ENCODE measurements at regions not wholly inside any gene's neighbourhood (a gene's known extent, or its start where the extent isn't known, plus 50 kb on each side); places are given as distances from the start of the nearest gene placed in this dataset.

DNA sequence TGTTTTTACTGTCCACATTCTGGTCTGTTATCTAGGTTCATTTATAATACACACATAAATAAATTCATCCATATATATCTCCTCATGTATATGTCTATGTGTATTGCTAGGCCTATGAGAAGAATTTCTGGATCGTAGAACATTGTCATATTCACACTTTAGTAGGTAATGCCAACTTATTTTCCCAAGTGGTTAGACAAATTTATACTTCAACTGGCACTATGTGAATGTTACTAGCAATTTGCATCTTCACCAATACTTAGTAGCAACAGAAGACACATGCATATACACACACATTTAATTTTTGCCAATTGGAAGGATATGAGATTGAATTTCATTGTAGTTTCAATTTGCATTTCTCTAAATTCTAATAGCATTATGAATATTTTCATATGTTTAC, 365.1 kb downstream of the FSCB start:
- CTCF ChIA-PET = no interaction called here

DNA sequence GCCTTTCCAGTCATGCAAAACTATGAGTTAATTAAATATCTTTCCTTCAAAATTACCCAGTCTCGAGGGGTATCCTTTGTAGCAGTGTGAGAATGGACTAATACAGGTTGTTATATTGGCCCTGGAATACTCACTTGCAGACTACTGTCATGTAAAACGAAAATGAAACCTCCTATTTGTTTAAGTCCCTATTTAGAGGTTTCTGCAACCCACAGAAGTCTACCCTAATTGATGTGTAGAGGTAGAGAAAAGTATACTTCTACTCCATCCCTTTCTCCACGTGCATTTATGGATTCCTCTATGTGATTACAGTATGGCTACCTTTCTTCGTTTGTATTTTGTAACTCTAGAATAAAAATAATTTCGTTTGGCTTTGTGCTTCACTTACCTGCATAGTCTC, 371.1 kb downstream of the FSCB start:
- 100% methylated on average over 2 of the region's 5 CpGs for WGBS (ENCODE audit: insufficient coverage)
- Histone ChIP-seq H3K9me3 (ENCODE audit: control extremely low read depth in 1 of 5, control insufficient read depth in 4 of 5, insufficient read depth in 2 of 5, low read depth in 1 of 5, low read length in 4 of 5) (no peaks in the 10 kb centered on the region), H3K36me3 (ENCODE audit: control insufficient read depth in 4 of 4, insufficient read depth in 4 of 4, low read length in 3 of 4) (no peaks in the 10 kb centered on the region), H3K4me3 (ENCODE audit: control insufficient read depth in 1 of 7, extremely low read depth in 1 of 7, insufficient read depth in 4 of 7, low read depth in 2 of 7, low read length in 6 of 7) (no peak overlapping the region), H3K27ac (ENCODE audit: insufficient read depth in 1 of 2, low read depth in 1 of 2, low read length in 2 of 2, poor library complexity in 1 of 2, severe bottlenecking in 2 of 2) (no peak overlapping the region), H3K4me1 (ENCODE audit: control extremely low read depth in 1 of 4, control insufficient read depth in 4 of 4, insufficient read depth in 4 of 4, low read length in 3 of 4) (no peaks in the 10 kb centered on the region), H3K27me3 (replicated peaks in 2 of 5; ENCODE audit: control insufficient read depth in 4 of 5, insufficient read depth in 5 of 5, low read length in 4 of 5) (no peaks in the 10 kb centered on the region)
- ChIA-PET POLR2A (no interaction called here), CTCF (no interaction called here)
- DNase-seq = no peak

More for the DNA sequence above, 365.1 kb downstream of the FSCB start:
- no peaks in the 10 kb centered on the region for H3K36me3 ChIP-seq (ENCODE audit: control insufficient read depth in 4 of 4, insufficient read depth in 4 of 4, low read length in 3 of 4)
- H3K9me3 ChIP-seq (ENCODE audit: control extremely low read depth in 1 of 5, control insufficient read depth in 4 of 5, insufficient read depth in 2 of 5, low read depth in 1 of 5, low read length in 4 of 5) = no peaks in the 10 kb centered on the region
- POLR2A ChIA-PET = no interaction called here
- H3K27ac ChIP-seq (ENCODE audit: insufficient read depth in 1 of 2, low read depth in 1 of 2, low read length in 2 of 2, poor library complexity in 1 of 2, severe bottlenecking in 2 of 2) = no peak overlapping the region
- no peaks in the 10 kb centered on the region for H3K27me3 ChIP-seq (replicated peaks in 2 of 5; ENCODE audit: control insufficient read depth in 4 of 5, insufficient read depth in 5 of 5, low read length in 4 of 5)
- H3K4me1 ChIP-seq (ENCODE audit: control extremely low read depth in 1 of 4, control insufficient read depth in 4 of 4, insufficient read depth in 4 of 4, low read length in 3 of 4) = no peaks in the 10 kb centered on the region
- WGBS (ENCODE audit: insufficient coverage) = no CpG with 5 or more reads among the region's 1 CpG
- no peak for DNase-seq
- H3K4me3 ChIP-seq (ENCODE audit: control insufficient read depth in 1 of 7, extremely low read depth in 1 of 7, insufficient read depth in 4 of 7, low read depth in 2 of 7, low read length in 6 of 7) = no peak overlapping the region

DNA sequence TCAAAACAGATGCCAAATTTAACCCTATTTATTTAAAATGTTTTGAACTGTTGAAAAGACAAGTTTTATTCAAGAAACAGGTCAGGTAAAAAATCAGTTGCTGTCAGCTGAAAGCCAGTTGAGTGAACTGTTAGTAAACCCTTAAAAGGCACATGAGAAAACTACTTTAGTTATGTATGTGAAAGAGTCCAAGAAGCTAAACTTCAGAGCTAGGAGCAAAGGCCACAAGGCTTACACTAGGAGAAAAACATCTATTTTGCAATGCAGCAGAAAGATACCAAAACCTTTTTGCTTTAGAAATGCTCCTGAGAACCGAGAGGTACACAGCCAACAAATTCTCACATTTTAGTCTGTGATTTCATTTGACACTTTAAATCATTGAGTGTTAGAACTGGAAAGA, 375.2 kb downstream of the FSCB start:
- no CpG with 5 or more reads among the region's 1 CpG for WGBS (ENCODE audit: insufficient coverage)
- Histone ChIP-seq H3K4me1 (ENCODE audit: control extremely low read depth in 1 of 4, control insufficient read depth in 4 of 4, insufficient read depth in 4 of 4, low read length in 3 of 4) (no peaks in the 10 kb centered on the region), H3K9me3 (ENCODE audit: control extremely low read depth in 1 of 5, control insufficient read depth in 4 of 5, insufficient read depth in 2 of 5, low read depth in 1 of 5, low read length in 4 of 5) (no peaks in the 10 kb centered on the region), H3K27ac (ENCODE audit: insufficient read depth in 1 of 2, low read depth in 1 of 2, low read length in 2 of 2, poor library complexity in 1 of 2, severe bottlenecking in 2 of 2) (no peak overlapping the region), H3K36me3 (ENCODE audit: control insufficient read depth in 4 of 4, insufficient read depth in 4 of 4, low read length in 3 of 4) (no peaks in the 10 kb centered on the region), H3K27me3 (replicated peaks in 2 of 5; ENCODE audit: control insufficient read depth in 4 of 5, insufficient read depth in 5 of 5, low read length in 4 of 5) (no peaks in the 10 kb centered on the region), H3K4me3 (ENCODE audit: control insufficient read depth in 1 of 7, extremely low read depth in 1 of 7, insufficient read depth in 4 of 7, low read depth in 2 of 7, low read length in 6 of 7) (no peak overlapping the region)
- POLR2A ChIA-PET = interaction anchor here (0.6 kb wide), 2 partner anchors 97 to 1895 kb away, joined by 3 read pairs; no protein-coding TSS in a partner anchor
- no peak for DNase-seq
- CTCF ChIA-PET = no interaction called here

DNA sequence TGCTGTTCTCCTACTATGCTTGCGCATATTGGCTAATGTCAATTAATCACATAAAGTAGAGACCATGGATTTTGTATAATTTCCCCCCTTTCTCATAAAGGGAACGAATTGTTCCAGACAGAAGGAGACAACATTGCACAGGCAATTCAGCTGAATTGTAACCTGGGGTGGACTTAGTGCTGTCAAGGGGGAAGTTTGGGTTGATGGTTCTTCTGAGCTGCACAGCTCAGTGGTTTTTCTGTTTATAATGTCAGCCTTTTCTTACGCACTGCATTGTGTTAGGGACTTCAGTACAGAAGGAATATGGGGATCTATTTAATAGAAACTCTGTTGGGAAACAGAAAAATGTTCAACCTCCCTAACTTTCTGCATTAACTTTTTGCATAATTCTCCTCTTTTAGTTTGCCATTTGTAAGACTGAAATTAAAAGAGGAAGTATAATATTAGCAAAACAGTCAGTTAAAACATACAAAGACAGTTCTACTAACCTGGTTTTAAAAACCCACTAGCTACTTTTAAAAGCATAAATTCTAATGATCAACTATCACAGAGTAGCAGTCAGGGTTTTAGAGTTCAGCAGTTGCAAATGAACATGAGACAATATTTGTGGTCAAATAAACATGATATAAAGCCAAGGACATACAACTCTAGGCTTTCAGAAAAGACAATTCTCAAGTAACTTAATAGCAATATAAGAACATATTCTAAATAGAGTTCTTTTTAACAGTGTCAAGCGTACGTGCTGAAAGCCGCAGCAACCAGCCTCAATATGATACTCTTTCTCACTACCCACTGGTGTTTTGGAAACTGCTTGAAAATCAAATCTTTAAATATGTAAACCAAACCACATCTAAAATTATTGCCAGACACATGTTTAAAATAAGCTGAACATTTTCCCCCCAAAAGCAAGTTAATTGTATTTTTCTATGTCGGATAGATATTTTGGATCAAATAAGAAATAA, 393.0 kb downstream of the FSCB start:
- POLR2A ChIA-PET = no interaction called here
- Histone ChIP-seq H3K4me3 (ENCODE audit: control insufficient read depth in 1 of 7, extremely low read depth in 1 of 7, insufficient read depth in 4 of 7, low read depth in 2 of 7, low read length in 6 of 7) (no peak overlapping the region), H3K4me1 (ENCODE audit: control extremely low read depth in 1 of 4, control insufficient read depth in 4 of 4, insufficient read depth in 4 of 4, low read length in 3 of 4) (peaks cover 0 to 12% (median 0%) of the 10 kb centered on the region in 4 experiments), H3K27me3 (replicated peaks in 2 of 5; ENCODE audit: control insufficient read depth in 4 of 5, insufficient read depth in 5 of 5, low read length in 4 of 5) (no peaks in the 10 kb centered on the region), H3K27ac (ENCODE audit: insufficient read depth in 1 of 2, low read depth in 1 of 2, low read length in 2 of 2, poor library complexity in 1 of 2, severe bottlenecking in 2 of 2) (no peak overlapping the region), H3K36me3 (ENCODE audit: control insufficient read depth in 4 of 4, insufficient read depth in 4 of 4, low read length in 3 of 4) (no peaks in the 10 kb centered on the region), H3K9me3 (ENCODE audit: control extremely low read depth in 1 of 5, control insufficient read depth in 4 of 5, insufficient read depth in 2 of 5, low read depth in 1 of 5, low read length in 4 of 5) (peaks cover 0 to 2% (median under 1%) of the 10 kb centered on the region in 5 experiments)
- no CpG with 5 or more reads among the region's 7 CpGs for WGBS (ENCODE audit: insufficient coverage)
- DNase-seq = no peak
- CTCF ChIA-PET = no interaction called here

DNA sequence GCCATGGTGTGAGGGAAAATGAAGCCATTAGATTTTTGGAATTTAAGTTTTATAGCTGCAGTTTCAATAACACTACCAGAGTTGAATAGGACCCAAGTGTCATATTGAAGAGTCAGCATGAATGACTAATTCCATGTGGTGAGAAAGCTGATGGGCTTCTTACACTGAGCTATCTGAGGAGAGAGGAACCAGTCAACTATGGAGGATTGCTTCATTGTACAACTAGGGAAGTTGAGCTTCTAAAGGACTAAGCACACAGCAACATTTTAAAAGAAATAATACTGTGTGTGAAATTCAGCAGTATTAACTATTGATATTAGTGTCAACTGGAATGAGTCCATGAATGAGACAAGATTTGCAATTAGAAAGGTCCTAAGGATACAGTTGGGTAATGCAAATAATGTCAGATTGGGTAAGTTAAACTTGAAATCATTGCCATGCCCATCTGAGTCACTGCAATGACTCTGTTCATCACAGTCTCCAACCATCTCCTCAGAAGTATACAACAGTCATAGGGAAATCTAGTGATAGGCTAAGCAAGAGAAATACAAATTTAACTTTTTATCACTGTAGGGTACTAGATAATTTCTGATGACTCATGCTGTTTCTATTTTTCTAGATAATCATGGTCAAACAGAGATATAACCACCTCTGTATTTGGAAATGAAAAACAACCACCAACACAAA, 394.2 kb downstream of the FSCB start:
- H3K27ac ChIP-seq (ENCODE audit: insufficient read depth in 1 of 2, low read depth in 1 of 2, low read length in 2 of 2, poor library complexity in 1 of 2, severe bottlenecking in 2 of 2) = no peak overlapping the region
- peaks cover 0 to 12% (median 0%) of the 10 kb centered on the region in 4 experiments for H3K4me1 ChIP-seq (ENCODE audit: control extremely low read depth in 1 of 4, control insufficient read depth in 4 of 4, insufficient read depth in 4 of 4, low read length in 3 of 4)
- H3K27me3 ChIP-seq (replicated peaks in 2 of 5; ENCODE audit: control insufficient read depth in 4 of 5, insufficient read depth in 5 of 5, low read length in 4 of 5) = no peaks in the 10 kb centered on the region
- ChIA-PET POLR2A (no interaction called here), CTCF (no interaction called here)
- no peaks in the 10 kb centered on the region for H3K36me3 ChIP-seq (ENCODE audit: control insufficient read depth in 4 of 4, insufficient read depth in 4 of 4, low read length in 3 of 4)
- H3K4me3 ChIP-seq (ENCODE audit: control insufficient read depth in 1 of 7, extremely low read depth in 1 of 7, insufficient read depth in 4 of 7, low read depth in 2 of 7, low read length in 6 of 7) = no peak overlapping the region
- peaks cover 0 to 2% (median 1%) of the 10 kb centered on the region in 5 experiments for H3K9me3 ChIP-seq (ENCODE audit: control extremely low read depth in 1 of 5, control insufficient read depth in 4 of 5, insufficient read depth in 2 of 5, low read depth in 1 of 5, low read length in 4 of 5)
- DNase-seq = no peak

DNA sequence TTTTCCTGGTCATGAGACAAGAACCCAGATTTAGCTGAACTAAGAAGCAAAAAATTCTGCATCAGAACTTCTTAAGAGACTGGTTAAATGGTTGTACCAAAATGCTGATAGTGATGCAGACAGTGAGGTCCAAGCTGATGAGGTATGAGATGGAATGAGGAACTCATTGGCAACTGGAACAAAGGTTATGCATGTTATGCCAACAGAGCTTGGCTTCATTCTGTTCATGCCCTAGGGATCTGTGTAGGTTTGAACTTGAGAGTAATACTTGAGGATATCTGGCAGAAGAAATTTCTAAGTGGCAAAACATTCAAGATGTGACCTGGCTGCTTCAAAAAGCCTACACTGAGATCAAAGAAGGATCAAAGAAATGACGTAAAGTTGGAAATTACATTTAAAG, 398.0 kb downstream of the FSCB start:
- CTCF ChIA-PET = no interaction called here
- no peaks in the 10 kb centered on the region for H3K36me3 ChIP-seq (ENCODE audit: control insufficient read depth in 4 of 4, insufficient read depth in 4 of 4, low read length in 3 of 4)
- no peak overlapping the region for H3K4me3 ChIP-seq (ENCODE audit: control insufficient read depth in 1 of 7, extremely low read depth in 1 of 7, insufficient read depth in 4 of 7, low read depth in 2 of 7, low read length in 6 of 7)
- H3K27ac ChIP-seq (ENCODE audit: insufficient read depth in 1 of 2, low read depth in 1 of 2, low read length in 2 of 2, poor library complexity in 1 of 2, severe bottlenecking in 2 of 2) = no peak overlapping the region
- H3K4me1 ChIP-seq (ENCODE audit: control extremely low read depth in 1 of 4, control insufficient read depth in 4 of 4, insufficient read depth in 4 of 4, low read length in 3 of 4) = peaks cover 0 to 10% (median 0%) of the 10 kb centered on the region in 4 experiments
- POLR2A ChIA-PET = interaction anchor here (0.6 kb wide), 1 partner anchor 253 kb away, joined by 3 read pairs; no protein-coding TSS in a partner anchor
- H3K27me3 ChIP-seq (replicated peaks in 2 of 5; ENCODE audit: control insufficient read depth in 4 of 5, insufficient read depth in 5 of 5, low read length in 4 of 5) = no peaks in the 10 kb centered on the region
- no peak for DNase-seq
- H3K9me3 ChIP-seq (ENCODE audit: control extremely low read depth in 1 of 5, control insufficient read depth in 4 of 5, insufficient read depth in 2 of 5, low read depth in 1 of 5, low read length in 4 of 5) = peaks cover 0 to 10% (median 2%) of the 10 kb centered on the region in 5 experiments
- WGBS (ENCODE audit: insufficient coverage) = 100% methylated on average over 1 of the region's 1 CpG

DNA sequence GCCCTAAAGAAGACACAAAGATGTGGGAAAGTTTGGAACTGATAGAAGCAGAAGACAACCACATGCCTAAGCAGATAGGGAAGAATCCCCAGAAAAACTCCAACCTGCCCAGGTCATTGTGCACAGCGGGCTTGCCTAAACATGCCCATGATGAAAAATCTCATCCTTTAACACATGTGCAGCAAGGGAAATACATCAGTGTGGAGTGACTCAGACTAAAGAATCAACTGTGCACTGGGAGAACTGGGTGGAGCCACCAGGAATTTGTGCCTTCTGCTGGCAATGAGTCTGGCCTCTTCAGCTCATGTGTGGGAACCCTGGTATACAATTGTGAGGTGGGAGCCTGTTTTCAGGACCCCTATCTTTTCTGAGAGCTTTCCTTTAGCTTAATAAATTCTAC, 398.5 kb downstream of the FSCB start:
- no peaks in the 10 kb centered on the region for H3K36me3 ChIP-seq (ENCODE audit: control insufficient read depth in 4 of 4, insufficient read depth in 4 of 4, low read length in 3 of 4)
- CTCF ChIA-PET = no interaction called here

More for the DNA sequence above, 398.5 kb downstream of the FSCB start:
- POLR2A ChIA-PET = no interaction called here
- Histone ChIP-seq H3K9me3 (ENCODE audit: control extremely low read depth in 1 of 5, control insufficient read depth in 4 of 5, insufficient read depth in 2 of 5, low read depth in 1 of 5, low read length in 4 of 5) (peaks cover 0 to 10% (median 2%) of the 10 kb centered on the region in 5 experiments), H3K4me1 (ENCODE audit: control extremely low read depth in 1 of 4, control insufficient read depth in 4 of 4, insufficient read depth in 4 of 4, low read length in 3 of 4) (peaks cover 0 to 5% (median 0%) of the 10 kb centered on the region in 4 experiments), H3K4me3 (ENCODE audit: control insufficient read depth in 1 of 7, extremely low read depth in 1 of 7, insufficient read depth in 4 of 7, low read depth in 2 of 7, low read length in 6 of 7) (no peak overlapping the region), H3K27ac (ENCODE audit: insufficient read depth in 1 of 2, low read depth in 1 of 2, low read length in 2 of 2, poor library complexity in 1 of 2, severe bottlenecking in 2 of 2) (no peak overlapping the region), H3K27me3 (replicated peaks in 2 of 5; ENCODE audit: control insufficient read depth in 4 of 5, insufficient read depth in 5 of 5, low read length in 4 of 5) (no peaks in the 10 kb centered on the region)
- WGBS (ENCODE audit: insufficient coverage) = 100% methylated on average over 1 of the region's 1 CpG
- no peak for DNase-seq

Data from common myeloid progenitor, CD34-positive (primary cell).